ENCODE measurements at regions not wholly inside any gene's neighbourhood (a gene's known extent, or its start where the extent isn't known, plus 50 kb on each side); places are given as distances from the start of the nearest gene placed in this dataset.

GRCh38 chr17:70786081-70786480 lies 616.7 kb downstream of the KCNJ2 start:
- no peak for TF ChIP-seq CTCF (IDR thresholded peaks at IDR 0.05)
- no peak for TF ChIP-seq POLR2A (IDR thresholded peaks at IDR 0.05)
